ENCODE measurements at regions not wholly inside any gene's neighbourhood (a gene's known extent, or its start where the extent isn't known, plus 50 kb on each side); places are given as distances from the start of the nearest gene placed in this dataset.

DNA sequence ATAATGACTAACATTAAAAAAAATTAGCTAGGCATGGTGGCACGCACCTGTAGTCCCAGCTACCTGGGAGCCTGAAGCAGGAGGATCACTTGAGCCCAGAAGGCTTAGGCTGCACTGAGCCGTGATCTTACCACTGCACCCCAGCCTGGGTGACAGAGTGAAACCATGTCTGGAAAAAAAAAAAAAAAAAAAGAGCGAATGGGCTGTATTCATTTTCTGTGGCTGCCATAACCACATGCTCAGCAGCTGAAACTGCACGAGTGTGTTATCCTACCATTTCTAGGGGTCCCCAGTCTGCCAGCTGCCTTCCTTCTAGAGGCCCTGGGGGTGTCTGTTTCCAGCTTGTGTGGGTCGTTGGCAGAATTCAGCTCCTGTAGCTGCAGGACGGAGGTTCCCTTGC is 247.8 kb downstream of the EIPR1 start:
- no peaks in the 10 kb centered on the region for H4K20me1 ChIP-seq (ENCODE audit: insufficient read depth)
- H3K9ac ChIP-seq (ENCODE audit: low read length) = no peak overlapping the region
- no peaks in the 10 kb centered on the region for H3K9me3 ChIP-seq (ENCODE audit: control insufficient read depth in 1 of 2, insufficient read depth in 1 of 2, low read depth in 1 of 2, low read length in 2 of 2)
- no peak overlapping the region for H3K4me3 ChIP-seq (replicated peaks in 1 of 2; ENCODE audit: low read depth in 1 of 2, low read length in 2 of 2)
- ChIA-PET RAD21 (ENCODE audit: low non-redundant PET in 1 of 2, low total read pairs in 2 of 2, uncharacterized antibody in 2 of 2, unreplicated experiment in 2 of 2) (no interaction called here), POLR2A (no interaction called here), CTCF (no interaction called here)
- H3K9me2 ChIP-seq (ENCODE audit: insufficient read depth) = no peaks in the 10 kb centered on the region
- no TSS peak for BruUV-seq (replicated peaks)
- no peak overlapping the region for H2AFZ ChIP-seq (ENCODE audit: low read depth, low read length, poor library complexity, severe bottlenecking)
- H3K4me2 ChIP-seq (ENCODE audit: low read length) = no peak overlapping the region
- no peaks in the 10 kb centered on the region for H3K79me2 ChIP-seq (ENCODE audit: insufficient read depth, low read length)
- H3K4me1 ChIP-seq (ENCODE audit: control insufficient read depth in 1 of 2, insufficient read depth in 2 of 2, low read length in 2 of 2) = no peaks in the 10 kb centered on the region
- H3K36me3 ChIP-seq (ENCODE audit: control insufficient read depth in 1 of 2, insufficient read depth in 2 of 2, low read length in 2 of 2) = no peaks in the 10 kb centered on the region
- H3K27ac ChIP-seq (ENCODE audit: low read depth, low read length) = no peak overlapping the region
- DNase-seq (ENCODE audit: low read depth, low spot score) = no peak
- H3K27me3 ChIP-seq (ENCODE audit: insufficient read depth, low read length) = no peaks in the 10 kb centered on the region
- TF ChIP-seq POLR2A (IDR thresholded peaks at IDR 0.05; ENCODE audit: borderline replicate concordance, extremely low read depth, insufficient read depth, insufficient read length) (no peak), TCF7L2 (IDR thresholded peaks at IDR 0.05; ENCODE audit: borderline replicate concordance, extremely low read depth, insufficient read depth, insufficient read length) (no peak), EGR1 (IDR thresholded peaks at IDR 0.05; ENCODE audit: low read depth) (no peak), CEBPB (IDR thresholded peaks at IDR 0.05; ENCODE audit: low read depth) (no peak), CBX3 (IDR thresholded peaks at IDR 0.05; ENCODE audit: low read depth) (no peak), SIN3A (IDR thresholded peaks at IDR 0.05; ENCODE audit: low read depth) (no peak), SP1 (IDR thresholded peaks at IDR 0.05; ENCODE audit: low read depth) (no peak), FOSL1 (IDR thresholded peaks at IDR 0.05; ENCODE audit: low read depth) (no peak), YY1 (IDR thresholded peaks at IDR 0.05; ENCODE audit: extremely low read depth, insufficient replicate concordance, low read depth, low read length) (no peak), EZH2phosphoT487 (IDR thresholded peaks at IDR 0.05; ENCODE audit: borderline replicate concordance) (no peak), ELF1 (IDR thresholded peaks at IDR 0.05; ENCODE audit: borderline replicate concordance, low read depth) (no peak), POLR2AphosphoS5 (IDR thresholded peaks at IDR 0.05; ENCODE audit: low read depth, low read length) (no peak), RAD21 (IDR thresholded peaks at IDR 0.05; ENCODE audit: low read depth) (no peak), EZH2 (IDR thresholded peaks at IDR 0.05) (no peak), ZNF274 (IDR thresholded peaks at IDR 0.05; ENCODE audit: low read depth, low read length) (no peak), ZFX (IDR thresholded peaks at IDR 0.05) (no peak), SRF (IDR thresholded peaks at IDR 0.05; ENCODE audit: low read depth) (no peak)
- TF ChIP-seq, protein P1, sequence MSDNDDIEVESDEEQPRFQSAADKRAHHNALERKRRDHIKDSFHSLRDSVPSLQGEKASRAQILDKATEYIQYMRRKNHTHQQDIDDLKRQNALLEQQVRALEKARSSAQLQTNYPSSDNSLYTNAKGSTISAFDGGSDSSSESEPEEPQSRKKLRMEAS (IDR thresholded peaks at IDR 0.05) = no peak
- TF ChIP-seq, protein P2, sequence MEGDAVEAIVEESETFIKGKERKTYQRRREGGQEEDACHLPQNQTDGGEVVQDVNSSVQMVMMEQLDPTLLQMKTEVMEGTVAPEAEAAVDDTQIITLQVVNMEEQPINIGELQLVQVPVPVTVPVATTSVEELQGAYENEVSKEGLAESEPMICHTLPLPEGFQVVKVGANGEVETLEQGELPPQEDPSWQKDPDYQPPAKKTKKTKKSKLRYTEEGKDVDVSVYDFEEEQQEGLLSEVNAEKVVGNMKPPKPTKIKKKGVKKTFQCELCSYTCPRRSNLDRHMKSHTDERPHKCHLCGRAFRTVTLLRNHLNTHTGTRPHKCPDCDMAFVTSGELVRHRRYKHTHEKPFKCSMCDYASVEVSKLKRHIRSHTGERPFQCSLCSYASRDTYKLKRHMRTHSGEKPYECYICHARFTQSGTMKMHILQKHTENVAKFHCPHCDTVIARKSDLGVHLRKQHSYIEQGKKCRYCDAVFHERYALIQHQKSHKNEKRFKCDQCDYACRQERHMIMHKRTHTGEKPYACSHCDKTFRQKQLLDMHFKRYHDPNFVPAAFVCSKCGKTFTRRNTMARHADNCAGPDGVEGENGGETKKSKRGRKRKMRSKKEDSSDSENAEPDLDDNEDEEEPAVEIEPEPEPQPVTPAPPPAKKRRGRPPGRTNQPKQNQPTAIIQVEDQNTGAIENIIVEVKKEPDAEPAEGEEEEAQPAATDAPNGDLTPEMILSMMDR (IDR thresholded peaks at IDR 0.05 in 2 of 3, conservative IDR thresholded peaks at IDR 0.05 in 1 of 3; ENCODE audit: borderline replicate concordance in 1 of 3, insufficient read depth in 1 of 3, low read depth in 2 of 3, low read length in 2 of 3) = no peak
- no peak for ATAC-seq
- intact Hi-C loops (cut with micrococcal nuclease) = no loop called here

Data from HCT116 (cell line).